NCI-H1092 (cell line): ENCODE measurements at regions not wholly inside any gene's neighbourhood (a gene's known extent, or its start where the extent isn't known, plus 50 kb on each side); places are given as distances from the start of the nearest gene placed in this dataset.
"Not testable (repeated sequence)": the region's sequence is repeated elsewhere in the genome, so short reads cannot be mapped to it uniquely, and the experiment has no call there.

Experiments used
- DNase-seq: peaks from one replicate; lab custom pipeline; 2025; lab: John Stamatoyannopoulos, UW

- DNase-seq: not testable (repeated sequence)
These were observed 816.6 kb upstream of the TENM4 start for GRCh38 chr11:80257319-80258015.

- no peak for DNase-seq
These were observed 814.2 kb upstream of the TENM4 start for GRCh38 chr11:80255021-80255420.

GRCh38 chr11:80241766-80242165, 800.9 kb upstream of the TENM4 start:
- no peak for DNase-seq

- no peak for DNase-seq
These were observed 799.4 kb upstream of the TENM4 start for GRCh38 chr11:80240245-80240644.

GRCh38 chr11:80239217-80239616, 798.4 kb upstream of the TENM4 start:
- DNase-seq: no peak

GRCh38 chr11:80227915-80228314, 787.1 kb upstream of the TENM4 start:
- no peak for DNase-seq

- DNase-seq: no peak
These were observed 773.6 kb upstream of the TENM4 start for GRCh38 chr11:80214413-80214812.

- no peak for DNase-seq
These were observed 770.8 kb upstream of the TENM4 start for GRCh38 chr11:80211673-80212072.

GRCh38 chr11:80204021-80204420, 763.2 kb upstream of the TENM4 start:
- no peak for DNase-seq

GRCh38 chr11:80196932-80197554, 756.2 kb upstream of the TENM4 start:
- DNase-seq: no peak

GRCh38 chr11:80196041-80196440, 755.2 kb upstream of the TENM4 start:
- no peak for DNase-seq

GRCh38 chr11:80194625-80195024, 753.8 kb upstream of the TENM4 start:
- DNase-seq: no peak

- no peak for DNase-seq
These were observed 753.2 kb upstream of the TENM4 start for GRCh38 chr11:80194016-80194415.

- no peak for DNase-seq
These were observed 747.3 kb upstream of the TENM4 start for GRCh38 chr11:80188076-80188627.

- no peak for DNase-seq
These were observed 745.9 kb upstream of the TENM4 start for GRCh38 chr11:80186692-80187091.

GRCh38 chr11:80182901-80183300, 742.1 kb upstream of the TENM4 start:
- DNase-seq: no peak

GRCh38 chr11:80173371-80174136, 732.7 kb upstream of the TENM4 start:
- DNase-seq: no peak

- no peak for DNase-seq
These were observed 728.0 kb upstream of the TENM4 start for GRCh38 chr11:80168796-80169195.

GRCh38 chr11:80167766-80168165, 726.9 kb upstream of the TENM4 start:
- no peak for DNase-seq

GRCh38 chr11:80165744-80166143, 724.9 kb upstream of the TENM4 start:
- DNase-seq: no peak

GRCh38 chr11:80163441-80163840, 722.6 kb upstream of the TENM4 start:
- DNase-seq: no peak

- no peak for DNase-seq
These were observed 722.2 kb upstream of the TENM4 start for GRCh38 chr11:80163011-80163410.

GRCh38 chr11:80162387-80162786, 721.6 kb upstream of the TENM4 start:
- DNase-seq: no peak
